Lower lobe of right lung (tissue), 2 donors: ENCODE measurements at regions not wholly inside any gene's neighbourhood (a gene's known extent, or its start where the extent isn't known, plus 50 kb on each side); places are given as distances from the start of the nearest gene placed in this dataset.
A peak's percentile ranks its signal among the peaks of the same experiment; 100 is the strongest.

Experiments used
- ATAC-seq, 2 donors: fragments of 200-7000 bp; cut with Tn5 transposase; one replicate each; pipeline ENCODE4 v1.9.1; 2020 to 2022; ENCODE audit warnings: mild to moderate bottlenecking in 2 of 2, moderate library complexity in 2 of 2
- DNase-seq: peaks from one replicate; pipeline ENCODE4 v3.0.0-alpha.2; 2020
- H3K27ac ChIP-seq: fragments of 200-600 bp; one replicate; pipeline ENCODE4 v1.8.0; 2022
- H3K27me3 ChIP-seq: fragments of 200-600 bp; one replicate; pipeline ENCODE4 v1.8.0; 2022; ENCODE audit warnings: low read depth
- H3K36me3 ChIP-seq: fragments of 200-600 bp; one replicate; pipeline ENCODE4 v1.8.0; 2022; ENCODE audit warnings: mild to moderate bottlenecking
- H3K4me1 ChIP-seq: fragments of 200-600 bp; one replicate; pipeline ENCODE4 v1.8.0; 2022
- H3K4me3 ChIP-seq: fragments of 200-600 bp; one replicate; pipeline ENCODE4 v1.8.0; 2022; ENCODE audit warnings: mild to moderate bottlenecking
- H3K9me3 ChIP-seq: fragments of 200-600 bp; one replicate; pipeline ENCODE4 v1.8.0; 2022
- CTCF ChIP-seq: fragments of 200-600 bp; IDR thresholded peaks from one replicate; pipeline ENCODE4 v1.8.0; 2022; ENCODE audit warnings: antibody characterized with exemption, mild to moderate bottlenecking
- intact Hi-C: fragments of 100-400 bp; cut with DNase I; formaldehyde crosslinking; loops from one replicate; pipeline ENCODE4 v1.11.0; 2022
- donor health status: DM: no; HTN: yes; CAD: no; lungs with severe emphysema.

GRCh38 chr11:110955776-110956175, 243.5 kb upstream of the ARHGAP20 start:
- ATAC-seq (peak in 1 of 2 donors; percentile 14), DNase-seq (no peak)
- intact Hi-C loops, result no loop called here
- TF ChIP-seq CTCF, result no peak
- H3K27ac ChIP-seq, result no peak overlapping the region
- H3K36me3 ChIP-seq, result no peaks in the 10 kb centered on the region
- peaks cover 12% of the 10 kb centered on the region for H3K4me1 ChIP-seq
- H3K9me3 ChIP-seq, result no peaks in the 10 kb centered on the region
- H3K27me3 ChIP-seq, result no peaks in the 10 kb centered on the region
- no peak overlapping the region for H3K4me3 ChIP-seq

GRCh38 chr11:110951950-110952503, 239.8 kb upstream of the ARHGAP20 start:
- Histone ChIP-seq H3K36me3 (no peaks in the 10 kb centered on the region), H3K27me3 (no peaks in the 10 kb centered on the region), H3K27ac (no peak overlapping the region), H3K4me1 (peaks cover 12% of the 10 kb centered on the region), H3K9me3 (no peaks in the 10 kb centered on the region), H3K4me3 (no peak overlapping the region)
- no peak for ATAC-seq
- no peak for DNase-seq
- intact Hi-C loops, result no loop called here
- TF ChIP-seq CTCF, result no peak

GRCh38 chr11:110951037-110951949, 239.1 kb upstream of the ARHGAP20 start:
- ATAC-seq, result peak; percentile 42 to 48
- no peak for DNase-seq
- H3K27ac ChIP-seq, result no peak overlapping the region

GRCh38 chr11:110948112-110948511, 235.9 kb upstream of the ARHGAP20 start:
- TF ChIP-seq CTCF, result no peak
- H3K36me3 ChIP-seq, result no peaks in the 10 kb centered on the region
- H3K4me3 ChIP-seq, result no peak overlapping the region
- no peaks in the 10 kb centered on the region for H3K9me3 ChIP-seq
- H3K27me3 ChIP-seq, result no peaks in the 10 kb centered on the region
- DNase-seq (no peak), ATAC-seq (peak; percentile 7 to 33)
- peaks cover 12% of the 10 kb centered on the region for H3K4me1 ChIP-seq
- H3K27ac ChIP-seq, result no peak overlapping the region
- intact Hi-C loops, result no loop called here

More at GRCh38 chr11:110951037-110951949, 239.1 kb upstream of the ARHGAP20 start:
- H3K27me3 ChIP-seq, result no peaks in the 10 kb centered on the region
- H3K4me1 ChIP-seq, result peaks cover 12% of the 10 kb centered on the region
- intact Hi-C loops, result no loop called here
- no peak overlapping the region for H3K4me3 ChIP-seq
- H3K9me3 ChIP-seq, result no peaks in the 10 kb centered on the region
- TF ChIP-seq CTCF, result no peak
- no peaks in the 10 kb centered on the region for H3K36me3 ChIP-seq

GRCh38 chr11:110947096-110947495, 234.9 kb upstream of the ARHGAP20 start:
- intact Hi-C loops, result no loop called here
- H3K36me3 ChIP-seq, result no peaks in the 10 kb centered on the region
- no peak overlapping the region for H3K27ac ChIP-seq
- TF ChIP-seq CTCF, result no peak
- no peak overlapping the region for H3K4me3 ChIP-seq
- H3K9me3 ChIP-seq, result no peaks in the 10 kb centered on the region
- DNase-seq (no peak), ATAC-seq (no peak)
- H3K27me3 ChIP-seq, result no peaks in the 10 kb centered on the region
- H3K4me1 ChIP-seq, result peaks cover 12% of the 10 kb centered on the region
